Peyer's patch (tissue), 4 donors: ENCODE measurements at regions not wholly inside any gene's neighbourhood (a gene's known extent, or its start where the extent isn't known, plus 50 kb on each side); places are given as distances from the start of the nearest gene placed in this dataset.
"Not testable (repeated sequence)": the region's sequence is repeated elsewhere in the genome, so short reads cannot be mapped to it uniquely, and the experiment has no call there.

ENCODE experiments used
- DNase-seq, 3 donors: peaks; one replicate each; pipeline ENCODE4 v3.0.0-alpha.2; 2017 to 2019
- H3K27ac ChIP-seq, 4 donors: fragments of 200-600 bp; sonication (generic); one replicate each; pipeline ENCODE4 v1.5.1; 2016 to 2019
- H3K27me3 ChIP-seq, 2 donors: fragments of 200-600 bp; sonication (generic); one replicate each; pipeline ENCODE4 v1.5.1; 2019
- H3K36me3 ChIP-seq, 3 donors: fragments of 200-600 bp; sonication (generic); one replicate each; pipeline ENCODE4 v1.5.1; 2016 to 2019
- H3K4me1 ChIP-seq, 4 donors: fragments of 200-600 bp; sonication (generic); one replicate each; pipeline ENCODE4 v1.5.1; 2016 to 2019
- H3K4me3 ChIP-seq, 4 donors: fragments of 200-600 bp; sonication (generic); 1 replicate in 3 of 4; 2 replicates in 1 of 4; pipeline ENCODE4 v1.5.1; 2016 to 2019; ENCODE audit warnings: mild to moderate bottlenecking in 1 of 4
- H3K9me3 ChIP-seq, 4 donors: fragments of 200-600 bp; sonication (generic); one replicate each; pipeline ENCODE4 v1.5.1; 2016 to 2019; ENCODE audit warnings: mild to moderate bottlenecking in 1 of 4
- CTCF ChIP-seq, 6 experiments: fragments of 450-650 bp in 4 of 6; fragments of 200-600 bp in 2 of 6; sonication (generic) in 1 of 6; IDR thresholded peaks; one replicate each; pipeline ENCODE4 v1.5.1; 2017 to 2019; ENCODE audit warnings: antibody characterized with exemption in 6 of 6, mild to moderate bottlenecking in 3 of 6, moderate library complexity in 1 of 6
- POLR2A ChIP-seq, 2 donors: fragments of 450-650 bp; IDR thresholded peaks; one replicate each; pipeline ENCODE4 v1.5.1; 2017; ENCODE audit warnings: antibody characterized with exemption in 2 of 2, mild to moderate bottlenecking in 2 of 2, moderate library complexity in 2 of 2

GRCh38 chrX:55151199-55151598 lies 62.4 kb downstream of the PAGE2 start:
- Histone ChIP-seq H3K36me3 (no peaks in the 10 kb centered on the region), H3K9me3 (no peaks in the 10 kb centered on the region), H3K4me3 (no peak overlapping the region), H3K27me3 (no peaks in the 10 kb centered on the region), H3K27ac (no peak overlapping the region), H3K4me1 (no peaks in the 10 kb centered on the region)
- DNase-seq: no peak
- TF ChIP-seq CTCF (IDR thresholded peaks at IDR 0.05): no peak
- no peak for TF ChIP-seq POLR2A (IDR thresholded peaks at IDR 0.05)

GRCh38 chrX:55159551-55159950 lies 60.6 kb upstream of the PAGE5 start:
- no peak overlapping the region for H3K4me3 ChIP-seq
- no peak overlapping the region for H3K27ac ChIP-seq
- no peak for TF ChIP-seq CTCF (IDR thresholded peaks at IDR 0.05)
- no peak for TF ChIP-seq POLR2A (IDR thresholded peaks at IDR 0.05)

GRCh38 chrX:55160685-55161552 lies 59.2 kb upstream of the PAGE5 start:
- DNase-seq: peak; percentile 89 to 96 (median 92)
- no peaks in the 10 kb centered on the region for H3K36me3 ChIP-seq
- H3K9me3 ChIP-seq: no peaks in the 10 kb centered on the region
- peak overlapping the region; percentile 81 to 91 (median 88) for H3K27ac ChIP-seq
- TF ChIP-seq CTCF (IDR thresholded peaks at IDR 0.05) (peak; percentile 12 to 81 (median 54)), POLR2A (IDR thresholded peaks at IDR 0.05) (peak; percentile 50 to 59)
- no peaks in the 10 kb centered on the region for H3K4me1 ChIP-seq
- H3K27me3 ChIP-seq: no peaks in the 10 kb centered on the region
- peak overlapping the region; percentile 50 to 68 (median 58) for H3K4me3 ChIP-seq

More at GRCh38 chrX:55159551-55159950, 60.6 kb upstream of the PAGE5 start:
- DNase-seq: no peak
- Histone ChIP-seq H3K9me3 (no peaks in the 10 kb centered on the region), H3K36me3 (no peaks in the 10 kb centered on the region), H3K27me3 (no peaks in the 10 kb centered on the region), H3K4me1 (no peaks in the 10 kb centered on the region)

GRCh38 chrX:55161581-55161980 lies 58.6 kb upstream of the PAGE5 start:
- H3K4me1 ChIP-seq: no peaks in the 10 kb centered on the region
- TF ChIP-seq CTCF (IDR thresholded peaks at IDR 0.05): no peak
- TF ChIP-seq POLR2A (IDR thresholded peaks at IDR 0.05): no peak
- H3K4me3 ChIP-seq: peak overlapping the region; percentile 50 to 68 (median 58)
- no peaks in the 10 kb centered on the region for H3K36me3 ChIP-seq
- no peaks in the 10 kb centered on the region for H3K9me3 ChIP-seq
- no peak for DNase-seq
- peak overlapping the region; percentile 81 to 91 (median 88) for H3K27ac ChIP-seq
- no peaks in the 10 kb centered on the region for H3K27me3 ChIP-seq

- no peaks in the 10 kb centered on the region for H3K36me3 ChIP-seq
- H3K9me3 ChIP-seq: no peaks in the 10 kb centered on the region
- no peak overlapping the region for H3K27ac ChIP-seq
- no peak overlapping the region for H3K4me3 ChIP-seq
- H3K4me1 ChIP-seq: no peaks in the 10 kb centered on the region
- H3K27me3 ChIP-seq: no peaks in the 10 kb centered on the region
- no peak for DNase-seq
- TF ChIP-seq POLR2A (IDR thresholded peaks at IDR 0.05): no peak
- TF ChIP-seq CTCF (IDR thresholded peaks at IDR 0.05): no peak
Measured at GRCh38 chrX:55163171-55163570, 57.0 kb upstream of the PAGE5 start.

- DNase-seq, H3K9me3 ChIP-seq, H3K4me1 ChIP-seq, H3K36me3 ChIP-seq, H3K27me3 ChIP-seq, H3K27ac ChIP-seq, H3K4me3 ChIP-seq: not testable (repeated sequence)
Measured at GRCh38 chrX:55165026-55165425, 55.1 kb upstream of the PAGE5 start.
